ENCODE measurements at regions not wholly inside any gene's neighbourhood (a gene's known extent, or its start where the extent isn't known, plus 50 kb on each side); places are given as distances from the start of the nearest gene placed in this dataset.

DNA sequence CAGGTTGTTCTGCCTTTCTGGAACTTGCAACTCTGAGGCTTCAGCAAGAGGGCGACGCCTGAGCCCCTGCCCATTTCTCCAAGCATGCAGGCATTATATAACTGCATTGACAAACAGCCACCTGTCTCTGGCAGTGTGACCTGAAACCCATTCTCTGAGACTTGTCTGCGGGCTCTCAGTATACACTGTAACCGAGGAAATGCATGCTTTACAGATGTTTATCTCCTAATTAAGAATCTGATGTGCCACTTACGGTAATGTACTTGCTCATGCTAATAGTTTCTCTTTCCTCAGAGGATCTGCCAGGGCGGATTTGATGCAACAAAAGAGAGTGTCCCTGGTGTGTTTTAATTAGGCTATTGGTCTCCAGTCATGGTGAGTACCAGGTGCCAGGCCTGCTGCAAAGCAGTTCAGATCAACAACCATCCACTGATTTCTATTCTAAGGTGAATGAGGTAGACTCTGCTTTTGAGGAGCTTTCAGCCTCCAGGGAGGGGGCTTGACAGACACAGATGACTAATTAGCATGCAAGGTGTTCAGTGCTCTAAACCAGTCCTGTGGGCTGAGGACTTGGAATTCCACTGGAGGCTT, 593.7 kb upstream of the KLF4 start:
- TF ChIP-seq, protein P1, sequence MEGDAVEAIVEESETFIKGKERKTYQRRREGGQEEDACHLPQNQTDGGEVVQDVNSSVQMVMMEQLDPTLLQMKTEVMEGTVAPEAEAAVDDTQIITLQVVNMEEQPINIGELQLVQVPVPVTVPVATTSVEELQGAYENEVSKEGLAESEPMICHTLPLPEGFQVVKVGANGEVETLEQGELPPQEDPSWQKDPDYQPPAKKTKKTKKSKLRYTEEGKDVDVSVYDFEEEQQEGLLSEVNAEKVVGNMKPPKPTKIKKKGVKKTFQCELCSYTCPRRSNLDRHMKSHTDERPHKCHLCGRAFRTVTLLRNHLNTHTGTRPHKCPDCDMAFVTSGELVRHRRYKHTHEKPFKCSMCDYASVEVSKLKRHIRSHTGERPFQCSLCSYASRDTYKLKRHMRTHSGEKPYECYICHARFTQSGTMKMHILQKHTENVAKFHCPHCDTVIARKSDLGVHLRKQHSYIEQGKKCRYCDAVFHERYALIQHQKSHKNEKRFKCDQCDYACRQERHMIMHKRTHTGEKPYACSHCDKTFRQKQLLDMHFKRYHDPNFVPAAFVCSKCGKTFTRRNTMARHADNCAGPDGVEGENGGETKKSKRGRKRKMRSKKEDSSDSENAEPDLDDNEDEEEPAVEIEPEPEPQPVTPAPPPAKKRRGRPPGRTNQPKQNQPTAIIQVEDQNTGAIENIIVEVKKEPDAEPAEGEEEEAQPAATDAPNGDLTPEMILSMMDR (IDR thresholded peaks at IDR 0.05), result no peak
- TF ChIP-seq POLR2A (IDR thresholded peaks at IDR 0.05) (no peak), POLR2AphosphoS5 (IDR thresholded peaks at IDR 0.05) (no peak)

All from transverse colon (tissue), 4 donors.